H54 (cell line): ENCODE measurements at regions not wholly inside any gene's neighbourhood (a gene's known extent, or its start where the extent isn't known, plus 50 kb on each side); places are given as distances from the start of the nearest gene placed in this dataset.

ENCODE experiments used
- DNase-seq: peaks from one replicate; pipeline ENCODE4 v3.0.0; 2011; ENCODE audit warnings: low spot score, mixed read lengths; ENCODE audit not compliant: insufficient read length
- FAIRE-seq: peaks from 3 replicates; lab custom pipeline; 2011; peaks lifted over from hg19 to GRCh38; lab: Jason Lieb, UNC
- POLR2A ChIP-seq: IDR thresholded peaks from 2 replicates; pipeline ENCODE4 v1.6.1; 2011; ENCODE audit warnings: low read depth, mild to moderate bottlenecking, low read length

GRCh38 chr1:63710308-63710707, 63.5 kb upstream of the ROR1 start:
- DNase-seq: no peak
- FAIRE-seq: no peak
- no peak for TF ChIP-seq POLR2A

- DNase-seq (no peak), FAIRE-seq (no peak)
- TF ChIP-seq POLR2A: no peak
Measured at GRCh38 chr1:63710761-63711380, 62.9 kb upstream of the ROR1 start.

GRCh38 chr1:63713041-63713440, 60.8 kb upstream of the ROR1 start:
- DNase-seq: no peak
- no peak for FAIRE-seq
- TF ChIP-seq POLR2A: no peak

GRCh38 chr1:63713627-63714481, 60.0 kb upstream of the ROR1 start:
- no peak for TF ChIP-seq POLR2A

GRCh38 chr1:63714482-63714760, 59.4 kb upstream of the ROR1 start:
- FAIRE-seq: no peak
- DNase-seq: no peak
- TF ChIP-seq POLR2A: no peak

More at GRCh38 chr1:63713627-63714481, 60.0 kb upstream of the ROR1 start:
- DNase-seq: peak; percentile 60
- FAIRE-seq: peak; percentile 87

- no peak for DNase-seq
- no peak for FAIRE-seq
- no peak for TF ChIP-seq POLR2A
Measured at GRCh38 chr1:63717511-63718065, 56.2 kb upstream of the ROR1 start.

- FAIRE-seq (no peak), DNase-seq (no peak)
- TF ChIP-seq POLR2A: no peak
Measured at GRCh38 chr1:63718541-63718970, 55.3 kb upstream of the ROR1 start.

- no peak for TF ChIP-seq POLR2A
- FAIRE-seq (no peak), DNase-seq (no peak)
Measured at GRCh38 chr1:63721531-63722189, 52.2 kb upstream of the ROR1 start.

- DNase-seq (no peak), FAIRE-seq (peak; percentile 20)
- TF ChIP-seq POLR2A: no peak
Measured at GRCh38 chr1:63723602-63724001, 50.2 kb upstream of the ROR1 start.
